ENCODE measurements at regions not wholly inside any gene's neighbourhood (a gene's known extent, or its start where the extent isn't known, plus 50 kb on each side); places are given as distances from the start of the nearest gene placed in this dataset.

DNA sequence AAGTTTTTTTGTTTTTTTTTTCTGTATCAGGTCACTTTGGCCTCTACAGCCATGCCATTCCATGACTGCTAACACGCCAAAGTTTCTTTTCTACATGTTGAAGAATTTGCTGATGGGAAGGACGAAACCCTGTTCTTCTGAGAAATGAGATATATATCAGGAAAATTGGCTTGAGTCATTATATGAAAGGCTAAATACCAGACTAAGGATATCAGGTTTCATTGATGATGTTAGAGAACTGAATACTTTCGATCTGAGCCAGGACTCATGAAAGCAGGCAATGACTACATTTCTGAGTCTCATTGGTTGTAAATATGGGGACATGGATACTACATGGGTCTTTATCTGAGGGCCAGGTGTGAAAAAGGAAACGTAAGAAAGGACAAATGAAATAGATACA lies 181.4 kb downstream of the OSR1 start:
- TF ChIP-seq, protein P1, sequence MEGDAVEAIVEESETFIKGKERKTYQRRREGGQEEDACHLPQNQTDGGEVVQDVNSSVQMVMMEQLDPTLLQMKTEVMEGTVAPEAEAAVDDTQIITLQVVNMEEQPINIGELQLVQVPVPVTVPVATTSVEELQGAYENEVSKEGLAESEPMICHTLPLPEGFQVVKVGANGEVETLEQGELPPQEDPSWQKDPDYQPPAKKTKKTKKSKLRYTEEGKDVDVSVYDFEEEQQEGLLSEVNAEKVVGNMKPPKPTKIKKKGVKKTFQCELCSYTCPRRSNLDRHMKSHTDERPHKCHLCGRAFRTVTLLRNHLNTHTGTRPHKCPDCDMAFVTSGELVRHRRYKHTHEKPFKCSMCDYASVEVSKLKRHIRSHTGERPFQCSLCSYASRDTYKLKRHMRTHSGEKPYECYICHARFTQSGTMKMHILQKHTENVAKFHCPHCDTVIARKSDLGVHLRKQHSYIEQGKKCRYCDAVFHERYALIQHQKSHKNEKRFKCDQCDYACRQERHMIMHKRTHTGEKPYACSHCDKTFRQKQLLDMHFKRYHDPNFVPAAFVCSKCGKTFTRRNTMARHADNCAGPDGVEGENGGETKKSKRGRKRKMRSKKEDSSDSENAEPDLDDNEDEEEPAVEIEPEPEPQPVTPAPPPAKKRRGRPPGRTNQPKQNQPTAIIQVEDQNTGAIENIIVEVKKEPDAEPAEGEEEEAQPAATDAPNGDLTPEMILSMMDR (conservative IDR thresholded peaks at IDR 0.05) = no peak
- TF ChIP-seq ZFX (IDR thresholded peaks at IDR 0.05) = no peak
